NT2/D1 (cell line): ENCODE measurements at regions not wholly inside any gene's neighbourhood (a gene's known extent, or its start where the extent isn't known, plus 50 kb on each side); places are given as distances from the start of the nearest gene placed in this dataset.

Experiments used
- SUZ12 ChIP-seq: IDR thresholded peaks from 2 replicates; pipeline ENCODE4 v1.6.1; 2011; ENCODE audit not compliant: insufficient read length, insufficient read depth; ENCODE audit errors: extremely low read depth
- ZNF274 ChIP-seq: IDR thresholded peaks from 2 replicates; pipeline ENCODE4 v1.6.1; 2011; ENCODE audit warnings: mild to moderate bottlenecking, low read depth, low read length

DNA sequence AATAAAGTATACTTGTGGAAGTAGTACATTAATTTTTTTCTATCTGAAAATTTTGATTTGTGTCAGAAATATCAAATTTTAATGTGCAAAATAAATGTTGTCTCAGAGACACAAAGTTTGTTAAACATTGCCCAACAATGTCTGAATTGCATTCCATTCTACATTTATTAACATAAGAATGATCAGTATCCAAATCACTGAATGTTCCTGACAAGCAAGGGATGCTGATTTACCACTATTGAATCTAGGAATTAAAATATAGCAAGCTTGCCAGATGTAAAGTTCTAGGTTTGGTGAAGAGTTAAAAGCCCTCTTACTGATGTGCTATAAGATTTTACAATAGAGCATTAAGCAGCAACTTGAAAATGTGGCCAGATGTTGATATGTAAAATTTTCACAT is 489.2 kb upstream of the CTSO start:
- TF ChIP-seq ZNF274 (no peak), SUZ12 (no peak)
